Neural cell (in vitro differentiated cells): ENCODE measurements at regions not wholly inside any gene's neighbourhood (a gene's known extent, or its start where the extent isn't known, plus 50 kb on each side); places are given as distances from the start of the nearest gene placed in this dataset.

ENCODE experiments used
- H2AFZ ChIP-seq: fragments of 200-600, 300-800 bp; sonication (generic), shearing (Covaris generic); 2 replicates; pipeline ENCODE4 v1.6.0; 2014; ENCODE audit warnings: low read depth, mild to moderate bottlenecking, antibody characterized with exemption, low read length, moderate library complexity
- H3F3A ChIP-seq: fragments of 200-600 bp; shearing (Covaris generic); 2 replicates; pipeline ENCODE4 v1.6.1; 2016; ENCODE audit warnings: mild to moderate bottlenecking, moderate library complexity, mixed read lengths, antibody characterized with exemption, low read length; ENCODE audit not compliant: insufficient read depth, poor library complexity, severe bottlenecking
- H3K27ac ChIP-seq: fragments of 200-600, 300-800 bp; sonication (generic), shearing (Covaris generic); 2 replicates; pipeline ENCODE4 v1.5.1; 2014; ENCODE audit warnings: mild to moderate bottlenecking, low read length, moderate library complexity
- H3K27me3 ChIP-seq: fragments of 300-800, 200-600 bp; sonication (generic), shearing (Covaris generic); 2 replicates; pipeline ENCODE4 v1.6.0; 2014; ENCODE audit warnings: mild to moderate bottlenecking, low read depth, low read length, moderate library complexity; ENCODE audit not compliant: insufficient read depth
- H3K36me3 ChIP-seq: fragments of 300-800, 200-600 bp; sonication (generic), shearing (Covaris generic); 2 replicates; pipeline ENCODE4 v1.5.1; 2014; ENCODE audit warnings: mild to moderate bottlenecking, antibody characterized with exemption, low read length, moderate library complexity; ENCODE audit not compliant: insufficient read depth
- H3K4me2 ChIP-seq: fragments of 300-800, 200-600 bp; sonication (generic), shearing (Covaris generic); 2 replicates; pipeline ENCODE4 v1.6.0; 2014; ENCODE audit warnings: mild to moderate bottlenecking, low read length
- H3K4me3 ChIP-seq: fragments of 300-800, 200-600 bp; sonication (generic), shearing (Covaris generic); 2 replicates; pipeline ENCODE4 v1.5.1; 2014; ENCODE audit warnings: mild to moderate bottlenecking, low read length, moderate library complexity
- H3K79me2 ChIP-seq: fragments of 200-600 bp; shearing (Covaris generic); replicated peaks from 2 replicates; pipeline ENCODE4 v1.6.0; 2014; ENCODE audit warnings: mild to moderate bottlenecking, low read length, moderate library complexity; ENCODE audit not compliant: insufficient read depth
- H3K9ac ChIP-seq: fragments of 300-800, 200-600 bp; sonication (generic), shearing (Covaris generic); 2 replicates; pipeline ENCODE4 v1.6.1; 2016; ENCODE audit warnings: mild to moderate bottlenecking, low read length, mixed read lengths
- H3K9me2 ChIP-seq: fragments of 200-600 bp; shearing (Covaris generic); 2 replicates; pipeline ENCODE4 v1.6.1; 2016; ENCODE audit warnings: mild to moderate bottlenecking, low read length, mixed read lengths; ENCODE audit not compliant: insufficient read depth
- H3K9me3 ChIP-seq: fragments of 200-600, 300-800 bp; sonication (generic), shearing (Covaris generic); 2 replicates; pipeline ENCODE4 v1.6.1; 2016; ENCODE audit warnings: mild to moderate bottlenecking, mixed run types, low read length, moderate library complexity, mixed read lengths
- H4K20me1 ChIP-seq: fragments of 200-600 bp; shearing (Covaris generic); 2 replicates; pipeline ENCODE4 v1.6.1; 2016; ENCODE audit warnings: mild to moderate bottlenecking, mixed run types; ENCODE audit not compliant: insufficient read depth
- CTCF ChIP-seq: fragments of 450-650 bp; IDR thresholded peaks from 2 replicates; pipeline ENCODE4 v1.5.1; 2014; ENCODE audit warnings: antibody characterized with exemption, mild to moderate bottlenecking, moderate library complexity; ENCODE audit not compliant: poor library complexity, severe bottlenecking
- EP300 ChIP-seq: fragments of 450-650 bp; conservative IDR thresholded peaks from 2 replicates; pipeline ENCODE4 v1.6.1; 2014; ENCODE audit warnings: antibody characterized with exemption, mild to moderate bottlenecking, moderate library complexity; ENCODE audit not compliant: poor library complexity, severe bottlenecking
- EZH2 ChIP-seq: fragments of 200-600, 300-800 bp; shearing (Covaris generic), sonication (generic); IDR thresholded peaks from 2 replicates; pipeline ENCODE4 v1.6.1; 2014; ENCODE audit warnings: antibody characterized with exemption, low read length, borderline replicate concordance, mild to moderate bottlenecking; ENCODE audit not compliant: insufficient read depth, poor library complexity, severe bottlenecking
- MXI1 ChIP-seq: fragments of 450-650 bp; conservative IDR thresholded peaks from 2 replicates; pipeline ENCODE4 v1.6.1; 2014; ENCODE audit warnings: antibody characterized with exemption, mild to moderate bottlenecking; ENCODE audit not compliant: poor library complexity, severe bottlenecking
- POLR2AphosphoS5 ChIP-seq: IDR thresholded peaks from 2 replicates; pipeline ENCODE4 v1.6.1; 2012
- RAD21 ChIP-seq: fragments of 450-650 bp; conservative IDR thresholded peaks from 2 replicates; pipeline ENCODE4 v1.6.1; 2014; ENCODE audit warnings: antibody characterized with exemption, mild to moderate bottlenecking, moderate library complexity
- REST ChIP-seq: IDR thresholded peaks from 2 replicates; pipeline ENCODE4 v1.6.1; 2012; ENCODE audit warnings: borderline replicate concordance
- SMC3 ChIP-seq: fragments of 450-650 bp; conservative IDR thresholded peaks from 2 replicates; pipeline ENCODE4 v1.6.1; 2014; ENCODE audit warnings: antibody characterized with exemption, mild to moderate bottlenecking, moderate library complexity; ENCODE audit not compliant: poor library complexity
- TAF1 ChIP-seq: IDR thresholded peaks from 2 replicates; pipeline ENCODE4 v1.6.1; 2012; ENCODE audit warnings: low read depth

- H3K9ac ChIP-seq, result no peak overlapping the region
- H3K27me3 ChIP-seq, result no peaks in the 10 kb centered on the region
- no peaks in the 10 kb centered on the region for H3K79me2 ChIP-seq
- no peaks in the 10 kb centered on the region for H3F3A ChIP-seq
- no peak overlapping the region for H3K27ac ChIP-seq
- H3K36me3 ChIP-seq, result no peaks in the 10 kb centered on the region
- H3K9me3 ChIP-seq, result no peaks in the 10 kb centered on the region
- H2AFZ ChIP-seq, result no peak overlapping the region
- TF ChIP-seq TAF1 (no peak), RAD21 (peak; percentile 49), SMC3 (peak; percentile 54), EP300 (no peak), CTCF (peak; percentile 48)
- no peak overlapping the region for H3K4me3 ChIP-seq
- H4K20me1 ChIP-seq, result no peaks in the 10 kb centered on the region
- no peaks in the 10 kb centered on the region for H3K9me2 ChIP-seq
- H3K4me2 ChIP-seq, result no peak overlapping the region
Measured at GRCh38 chrX:117743469-117744251, 372.9 kb downstream of the KLHL13 start.

GRCh38 chrX:117713411-117713810 lies 403.2 kb downstream of the KLHL13 start:
- Histone ChIP-seq H3K9me3 (no peaks in the 10 kb centered on the region), H3K27me3 (no peaks in the 10 kb centered on the region), H3K9me2 (no peaks in the 10 kb centered on the region), H3K9ac (no peak overlapping the region), H4K20me1 (no peaks in the 10 kb centered on the region), H3K4me3 (no peak overlapping the region), H3K27ac (no peak overlapping the region), H3F3A (no peaks in the 10 kb centered on the region), H3K36me3 (no peaks in the 10 kb centered on the region), H3K4me2 (no peak overlapping the region), H2AFZ (no peak overlapping the region), H3K79me2 (no peaks in the 10 kb centered on the region)
- TF ChIP-seq RAD21 (no peak), TAF1 (no peak)

- Histone ChIP-seq H3K9me2 (no peaks in the 10 kb centered on the region), H3F3A (no peaks in the 10 kb centered on the region), H3K4me3 (no peak overlapping the region), H4K20me1 (no peaks in the 10 kb centered on the region), H3K9ac (no peak overlapping the region), H3K27me3 (no peaks in the 10 kb centered on the region), H3K79me2 (no peaks in the 10 kb centered on the region), H2AFZ (no peak overlapping the region), H3K9me3 (no peaks in the 10 kb centered on the region), H3K36me3 (no peaks in the 10 kb centered on the region), H3K4me2 (no peak overlapping the region), H3K27ac (no peak overlapping the region)
- TF ChIP-seq POLR2AphosphoS5 (no peak), MXI1 (no peak), RAD21 (no peak), TAF1 (no peak), SMC3 (no peak), REST (no peak), EZH2 (no peak), CTCF (no peak), EP300 (no peak)
Measured at GRCh38 chrX:117711782-117712181, 404.8 kb downstream of the KLHL13 start.
